Muscle layer of colon (tissue), 2 donors: ENCODE measurements at regions not wholly inside any gene's neighbourhood (a gene's known extent, or its start where the extent isn't known, plus 50 kb on each side); places are given as distances from the start of the nearest gene placed in this dataset.
"Not testable (repeated sequence)": the region's sequence is repeated elsewhere in the genome, so short reads cannot be mapped to it uniquely, and the experiment has no call there.

Experiments used
- H3K27ac ChIP-seq: one replicate; pipeline ENCODE4 v1.7.0; 2013; ENCODE audit warnings: low read depth, mild to moderate bottlenecking, low read length, moderate library complexity
- H3K27me3 ChIP-seq, 2 donors: one replicate each; pipeline ENCODE4 v1.7.0; 2013; ENCODE audit warnings: low read length in 2 of 2, mild to moderate bottlenecking in 2 of 2; ENCODE audit not compliant: insufficient read depth in 2 of 2, control insufficient read depth in 1 of 2
- H3K36me3 ChIP-seq: one replicate; pipeline ENCODE4 v1.7.0; 2013; ENCODE audit warnings: mild to moderate bottlenecking, low read length; ENCODE audit not compliant: insufficient read depth
- H3K4me1 ChIP-seq: one replicate; pipeline ENCODE4 v1.7.0; 2013; ENCODE audit warnings: mild to moderate bottlenecking, low read length; ENCODE audit not compliant: insufficient read depth
- H3K4me3 ChIP-seq, 2 donors: one replicate each; pipeline ENCODE4 v1.7.0; 2013; ENCODE audit warnings: low read length in 2 of 2, low read depth in 1 of 2, mild to moderate bottlenecking in 1 of 2, moderate library complexity in 1 of 2
- H3K9ac ChIP-seq: one replicate; pipeline ENCODE4 v1.7.0; 2013; ENCODE audit warnings: low read length
- H3K9me3 ChIP-seq: one replicate; pipeline ENCODE4 v1.7.0; 2013; ENCODE audit warnings: mild to moderate bottlenecking, low read length
- donor health status: abdominal sarcoma.
- donor health status: Adenocarcinoma of cecum.

- Histone ChIP-seq H3K27me3 (no peaks in the 10 kb centered on the region), H3K36me3 (no peaks in the 10 kb centered on the region), H3K9ac (no peak overlapping the region), H3K27ac (no peak overlapping the region), H3K4me3 (no peak overlapping the region), H3K9me3 (no peaks in the 10 kb centered on the region), H3K4me1 (no peaks in the 10 kb centered on the region)
These were observed 344.1 kb downstream of the TMEM38B start for GRCh38 chr9:106038266-106039001.

- no peak overlapping the region for H3K27ac ChIP-seq
- H3K9ac ChIP-seq: no peak overlapping the region
- H3K9me3 ChIP-seq: no peaks in the 10 kb centered on the region
- H3K4me3 ChIP-seq: no peak overlapping the region
- H3K4me1 ChIP-seq: no peaks in the 10 kb centered on the region
- H3K36me3 ChIP-seq: no peaks in the 10 kb centered on the region
- H3K27me3 ChIP-seq: no peaks in the 10 kb centered on the region
These were observed 345.0 kb downstream of the TMEM38B start for GRCh38 chr9:106039151-106039935.

- not testable (repeated sequence) for H3K9ac ChIP-seq, H3K27me3 ChIP-seq, H3K4me1 ChIP-seq, H3K9me3 ChIP-seq, H3K4me3 ChIP-seq, H3K27ac ChIP-seq, H3K36me3 ChIP-seq
These were observed 347.6 kb downstream of the TMEM38B start for GRCh38 chr9:106041920-106042319.

- no peaks in the 10 kb centered on the region for H3K9me3 ChIP-seq
- H3K9ac ChIP-seq: no peak overlapping the region
- H3K27me3 ChIP-seq: no peaks in the 10 kb centered on the region
- no peaks in the 10 kb centered on the region for H3K4me1 ChIP-seq
- no peak overlapping the region for H3K4me3 ChIP-seq
- no peak overlapping the region for H3K27ac ChIP-seq
- H3K36me3 ChIP-seq: no peaks in the 10 kb centered on the region
These were observed 357.2 kb downstream of the TMEM38B start for GRCh38 chr9:106051545-106051944.

- Histone ChIP-seq H3K27me3 (no peaks in the 10 kb centered on the region), H3K27ac (no peak overlapping the region)
These were observed 357.8 kb downstream of the TMEM38B start for GRCh38 chr9:106052166-106052565.

GRCh38 chr9:106052735-106053134 is 358.4 kb downstream of the TMEM38B start:
- H3K36me3 ChIP-seq: no peaks in the 10 kb centered on the region
- H3K27ac ChIP-seq: no peak overlapping the region
- no peaks in the 10 kb centered on the region for H3K9me3 ChIP-seq
- H3K4me1 ChIP-seq: no peaks in the 10 kb centered on the region
- H3K9ac ChIP-seq: no peak overlapping the region
- H3K4me3 ChIP-seq: no peak overlapping the region
- H3K27me3 ChIP-seq: no peaks in the 10 kb centered on the region

More at GRCh38 chr9:106052166-106052565, 357.8 kb downstream of the TMEM38B start:
- Histone ChIP-seq H3K4me1 (no peaks in the 10 kb centered on the region), H3K9me3 (no peaks in the 10 kb centered on the region), H3K9ac (no peak overlapping the region), H3K36me3 (no peaks in the 10 kb centered on the region), H3K4me3 (no peak overlapping the region)

- Histone ChIP-seq H3K4me3 (no peak overlapping the region), H3K4me1 (no peaks in the 10 kb centered on the region), H3K9ac (no peak overlapping the region), H3K27me3 (no peaks in the 10 kb centered on the region), H3K27ac (no peak overlapping the region), H3K9me3 (no peaks in the 10 kb centered on the region), H3K36me3 (no peaks in the 10 kb centered on the region)
These were observed 362.0 kb downstream of the TMEM38B start for GRCh38 chr9:106056328-106056727.

- no peaks in the 10 kb centered on the region for H3K27me3 ChIP-seq
- no peaks in the 10 kb centered on the region for H3K9me3 ChIP-seq
These were observed 364.1 kb downstream of the TMEM38B start for GRCh38 chr9:106058460-106058859.

GRCh38 chr9:106059886-106060285 is 365.5 kb downstream of the TMEM38B start:
- H3K4me3 ChIP-seq: no peak overlapping the region
- no peaks in the 10 kb centered on the region for H3K27me3 ChIP-seq
- no peaks in the 10 kb centered on the region for H3K4me1 ChIP-seq
- H3K36me3 ChIP-seq: no peaks in the 10 kb centered on the region
- no peak overlapping the region for H3K9ac ChIP-seq
- no peaks in the 10 kb centered on the region for H3K9me3 ChIP-seq
- H3K27ac ChIP-seq: no peak overlapping the region

More at GRCh38 chr9:106058460-106058859, 364.1 kb downstream of the TMEM38B start:
- Histone ChIP-seq H3K9ac (no peak overlapping the region), H3K27ac (no peak overlapping the region), H3K4me3 (no peak overlapping the region), H3K4me1 (no peaks in the 10 kb centered on the region), H3K36me3 (no peaks in the 10 kb centered on the region)

GRCh38 chr9:106060885-106061284 is 366.5 kb downstream of the TMEM38B start:
- Histone ChIP-seq H3K9ac (no peak overlapping the region), H3K4me1 (no peaks in the 10 kb centered on the region), H3K27ac (no peak overlapping the region), H3K36me3 (no peaks in the 10 kb centered on the region), H3K27me3 (no peaks in the 10 kb centered on the region), H3K9me3 (no peaks in the 10 kb centered on the region), H3K4me3 (no peak overlapping the region)

- Histone ChIP-seq H3K9ac (no peak overlapping the region), H3K36me3 (no peaks in the 10 kb centered on the region), H3K4me3 (no peak overlapping the region), H3K9me3 (no peaks in the 10 kb centered on the region), H3K4me1 (no peaks in the 10 kb centered on the region), H3K27ac (no peak overlapping the region), H3K27me3 (no peaks in the 10 kb centered on the region)
These were observed 367.9 kb downstream of the TMEM38B start for GRCh38 chr9:106062250-106062649.
